Ecto neural progenitor cell (in vitro differentiated cells): ENCODE measurements at regions not wholly inside any gene's neighbourhood (a gene's known extent, or its start where the extent isn't known, plus 50 kb on each side); places are given as distances from the start of the nearest gene placed in this dataset.
"Not testable (repeated sequence)": the region's sequence is repeated elsewhere in the genome, so short reads cannot be mapped to it uniquely, and the experiment has no call there.

Source experiments
- DNase-seq: peaks from one replicate; pipeline ENCODE4 v3.0.0-alpha.2; 2018; ENCODE audit warnings: low spot score

DNA sequence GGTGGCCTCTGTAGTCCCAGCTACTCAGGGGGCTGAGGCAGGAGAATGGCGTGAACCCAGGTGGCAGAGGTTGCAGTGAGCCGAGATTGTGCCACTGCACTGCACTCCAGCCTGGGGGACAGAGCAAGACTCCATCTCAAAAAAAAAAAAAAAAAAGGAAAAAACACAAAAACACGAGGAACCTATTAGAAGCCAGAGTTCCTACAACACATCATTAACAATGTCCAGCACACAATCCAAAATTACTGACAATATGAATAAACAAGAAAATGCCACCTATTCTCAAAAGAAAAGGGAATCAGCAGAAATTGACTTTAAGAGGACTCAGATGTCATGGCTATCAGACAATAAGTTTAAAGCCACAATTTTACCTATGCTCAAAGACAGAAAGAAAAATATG is 57.3 kb upstream of the HS3ST3A1 start:
- not testable (repeated sequence) for DNase-seq

DNA sequence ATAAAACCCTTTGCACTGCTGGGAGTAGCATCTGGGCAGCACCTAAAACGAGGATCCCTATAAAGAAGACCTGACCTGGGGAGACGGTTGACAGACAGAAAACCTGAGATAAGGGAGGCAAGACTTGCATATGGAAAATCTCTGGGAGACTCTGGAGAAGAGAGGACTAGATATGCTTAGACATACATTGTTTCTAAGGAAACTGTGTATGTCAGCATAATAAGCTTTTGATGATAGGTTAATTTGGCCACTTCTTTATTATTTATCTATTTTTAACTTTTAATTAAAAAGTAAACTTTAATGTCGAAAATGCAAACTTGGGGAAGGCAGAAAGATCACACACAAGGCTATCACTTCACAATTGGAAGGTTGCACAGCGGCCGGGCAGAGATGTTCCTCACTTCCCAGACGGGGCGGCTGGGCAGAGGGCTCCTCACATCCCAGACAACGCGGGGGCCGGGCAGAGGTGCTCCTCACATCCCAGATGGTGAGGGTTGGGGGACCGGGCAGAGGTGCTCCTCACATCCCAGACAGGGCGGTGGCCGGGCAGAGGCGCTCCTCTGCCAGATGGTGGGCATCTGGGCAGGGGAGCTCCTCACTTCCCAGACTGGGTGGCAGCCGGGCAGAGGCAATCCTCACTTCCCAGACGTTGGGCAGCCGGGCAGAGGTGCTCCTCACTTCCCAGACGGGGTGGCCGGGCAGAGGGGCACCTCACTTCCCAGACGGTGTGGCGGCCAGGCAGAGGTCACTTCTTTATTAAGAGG is 64.3 kb upstream of the HS3ST3A1 start:
- no peak for DNase-seq

DNA sequence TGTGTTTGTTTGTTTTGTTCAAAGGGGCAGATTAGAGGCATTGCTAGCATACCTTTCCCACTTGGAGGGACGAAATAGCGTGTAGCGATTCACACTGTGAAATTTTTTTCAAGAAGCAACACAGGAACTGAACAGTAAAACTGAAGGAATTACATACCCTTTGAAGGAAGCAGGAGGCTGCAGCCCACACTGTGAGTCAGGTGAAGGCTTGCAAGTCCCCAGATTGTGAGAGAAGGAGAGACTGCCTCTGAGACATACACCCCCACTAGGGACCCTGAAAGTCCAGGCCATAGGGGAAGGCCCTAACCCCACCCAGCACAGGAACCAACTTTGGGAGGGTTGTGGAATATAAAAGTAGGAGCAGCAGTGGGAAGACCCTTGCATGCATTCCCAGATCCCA is 69.6 kb upstream of the HS3ST3A1 start:
- DNase-seq: no peak

GRCh38 chr17:13671771-13672170 is 70.0 kb upstream of the HS3ST3A1 start:
- DNase-seq: no peak

DNA sequence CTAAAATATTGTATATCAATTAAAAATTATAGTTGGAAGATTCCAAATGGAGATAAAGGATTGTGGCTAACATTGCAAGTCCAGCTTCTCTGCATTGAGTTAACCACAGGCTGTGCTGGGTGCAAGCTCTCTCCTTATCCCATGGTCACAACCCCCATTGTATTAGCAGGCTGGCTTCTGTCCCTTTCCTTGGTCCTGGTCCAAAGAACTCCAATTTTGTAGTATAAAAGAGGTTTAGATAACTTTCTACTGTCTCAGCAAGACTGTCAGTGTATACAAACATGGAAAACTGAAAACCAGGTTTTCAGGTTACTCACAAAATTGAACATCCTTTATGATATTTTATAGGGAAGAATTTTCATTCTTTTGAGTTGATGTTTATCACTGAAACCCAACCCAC is 76.6 kb upstream of the HS3ST3A1 start:
- no peak for DNase-seq

GRCh38 chr17:13678841-13679240 is 77.1 kb upstream of the HS3ST3A1 start:
- DNase-seq: no peak

DNA sequence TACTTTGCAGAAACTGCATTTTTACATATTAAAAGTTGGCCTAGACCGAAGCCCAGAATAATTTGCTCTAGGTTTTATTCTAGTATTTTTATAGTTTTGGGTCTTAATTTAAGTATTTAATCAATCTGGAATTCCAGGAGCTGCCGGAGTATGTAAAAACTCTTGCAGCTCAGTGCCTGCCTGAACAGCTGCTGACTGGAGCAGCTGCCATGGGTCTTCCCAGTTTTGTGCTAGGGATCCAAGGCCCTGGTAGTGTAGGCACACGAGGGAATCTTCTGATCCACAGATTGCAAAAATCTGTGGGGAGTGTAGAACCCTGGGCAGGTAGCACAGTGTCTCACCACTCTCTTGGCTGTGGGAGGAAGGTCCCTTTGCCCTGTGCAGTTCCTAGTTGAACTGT is 87.0 kb upstream of the HS3ST3A1 start:
- no peak for DNase-seq

GRCh38 chr17:13690806-13691205 is 89.1 kb upstream of the HS3ST3A1 start:
- no peak for DNase-seq

- no peak for DNase-seq
Observed at GRCh38 chr17:13694934-13695333, 93.2 kb upstream of the HS3ST3A1 start.

- DNase-seq: no peak
Observed at GRCh38 chr17:13698832-13699231, 97.1 kb upstream of the HS3ST3A1 start.

GRCh38 chr17:13699261-13699660 is 97.5 kb upstream of the HS3ST3A1 start:
- DNase-seq: no peak

GRCh38 chr17:13702266-13702665 is 100.5 kb upstream of the HS3ST3A1 start:
- DNase-seq: no peak

- no peak for DNase-seq
Observed at GRCh38 chr17:13704333-13704732, 102.6 kb upstream of the HS3ST3A1 start.

GRCh38 chr17:13705221-13705620 is 103.5 kb upstream of the HS3ST3A1 start:
- DNase-seq: no peak

DNA sequence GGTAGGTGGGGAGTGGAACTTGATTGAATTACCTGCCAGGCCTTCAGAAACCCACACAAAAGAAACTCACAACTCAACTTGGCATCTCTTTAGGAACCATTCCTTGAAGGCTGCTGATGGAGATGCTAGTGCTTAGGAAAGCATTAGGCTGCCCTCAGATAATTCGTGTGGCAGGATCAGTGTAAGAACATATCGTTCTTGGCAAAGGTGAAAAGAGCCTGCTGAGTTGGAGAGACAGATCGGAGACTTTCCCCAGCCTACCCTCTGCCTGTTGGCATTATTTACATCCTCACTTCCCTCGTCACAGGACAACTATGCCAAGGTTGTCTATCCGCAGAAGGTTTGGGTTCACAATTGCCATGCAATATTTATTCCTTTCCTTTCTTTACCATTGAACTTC is 120.0 kb upstream of the HS3ST3A1 start:
- DNase-seq: no peak

DNA sequence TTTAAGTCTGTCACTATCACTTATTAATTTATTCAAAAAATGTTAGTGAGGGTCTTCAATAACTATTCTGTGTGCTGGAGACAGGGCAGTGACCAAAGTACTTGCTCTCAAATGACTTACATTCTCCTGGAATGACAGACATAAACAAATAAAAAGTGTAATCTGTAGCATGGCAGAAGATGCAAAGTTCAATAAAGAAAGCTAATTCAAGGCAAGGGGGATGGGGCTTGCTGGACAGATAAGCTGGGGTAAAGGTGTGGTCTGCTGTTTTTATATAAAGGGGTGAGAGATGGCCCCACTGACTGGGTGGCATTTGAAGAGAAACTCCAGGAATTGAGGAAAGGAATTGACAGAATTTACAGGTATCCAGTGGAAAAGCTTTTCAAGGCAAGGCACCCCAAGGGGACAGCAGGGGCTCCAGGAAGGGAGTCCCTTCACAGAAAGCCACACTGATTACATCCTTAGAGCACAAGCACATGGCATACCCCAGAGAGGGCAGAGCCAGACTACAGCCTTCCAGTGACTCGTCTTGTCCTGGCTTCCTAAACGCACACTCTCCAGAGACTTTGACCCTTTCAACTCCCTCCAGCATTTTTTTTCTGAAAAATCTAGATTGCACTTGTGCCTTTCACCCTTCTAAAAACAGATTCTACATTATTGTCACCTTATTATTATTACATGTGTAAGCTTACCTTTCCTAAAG is 123.7 kb upstream of the HS3ST3A1 start:
- DNase-seq: no peak

GRCh38 chr17:13727441-13728171 is 125.9 kb upstream of the HS3ST3A1 start:
- DNase-seq: no peak

DNA sequence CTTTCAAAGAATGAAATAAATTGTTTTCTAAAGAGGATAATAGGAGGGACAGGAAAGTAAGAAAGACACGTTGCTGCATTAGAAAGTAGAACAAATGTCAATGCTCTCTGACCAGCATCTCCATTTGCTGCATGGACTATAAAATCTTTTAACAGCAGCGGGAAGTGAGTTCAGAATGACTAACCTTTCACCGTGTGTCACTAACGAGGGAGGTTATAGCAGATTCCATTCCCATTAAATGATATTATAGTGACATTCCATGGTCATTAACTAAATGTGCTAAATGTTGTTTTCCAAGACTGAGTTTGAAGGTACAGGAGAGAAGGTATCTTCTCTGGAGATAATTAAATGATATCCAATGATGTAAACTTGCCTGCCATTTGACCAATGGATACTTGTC is 127.1 kb upstream of the HS3ST3A1 start:
- DNase-seq: no peak

DNA sequence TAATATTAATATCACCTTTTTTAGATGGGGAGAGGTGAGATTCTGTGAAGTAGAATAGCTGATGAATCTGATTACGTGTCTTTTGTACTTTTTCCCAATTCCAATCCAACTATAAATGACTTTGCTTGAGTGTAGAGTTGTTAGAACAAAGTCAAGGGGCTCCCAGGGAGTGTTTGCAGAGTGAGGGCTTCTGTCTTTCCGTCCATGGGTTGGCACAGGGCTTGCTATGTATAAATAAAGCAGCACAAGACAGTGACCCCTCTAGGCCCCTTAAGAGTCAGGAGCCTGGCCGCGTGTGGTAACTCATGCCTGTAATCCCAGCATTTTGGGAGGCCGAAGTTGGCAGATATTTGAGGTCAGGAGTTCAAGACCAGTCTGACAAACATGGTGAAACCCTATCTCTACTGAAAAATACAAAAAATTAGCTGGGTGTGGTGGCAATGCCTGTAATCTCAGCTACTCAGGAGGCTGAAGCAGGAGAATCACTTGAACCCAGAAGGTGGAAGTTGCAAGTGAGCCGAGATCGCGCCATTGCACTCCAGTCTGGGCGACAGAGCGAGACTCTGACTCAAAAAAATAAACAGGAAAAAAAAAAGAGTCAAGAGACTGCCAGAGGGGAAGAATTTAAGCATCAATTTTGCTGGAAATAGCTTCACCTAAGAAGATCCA is 127.9 kb upstream of the HS3ST3A1 start:
- no peak for DNase-seq

GRCh38 chr17:13734880-13735279 is 133.2 kb upstream of the HS3ST3A1 start:
- DNase-seq: no peak

GRCh38 chr17:13735444-13735843 is 133.7 kb upstream of the HS3ST3A1 start:
- DNase-seq: peak; percentile 61

DNA sequence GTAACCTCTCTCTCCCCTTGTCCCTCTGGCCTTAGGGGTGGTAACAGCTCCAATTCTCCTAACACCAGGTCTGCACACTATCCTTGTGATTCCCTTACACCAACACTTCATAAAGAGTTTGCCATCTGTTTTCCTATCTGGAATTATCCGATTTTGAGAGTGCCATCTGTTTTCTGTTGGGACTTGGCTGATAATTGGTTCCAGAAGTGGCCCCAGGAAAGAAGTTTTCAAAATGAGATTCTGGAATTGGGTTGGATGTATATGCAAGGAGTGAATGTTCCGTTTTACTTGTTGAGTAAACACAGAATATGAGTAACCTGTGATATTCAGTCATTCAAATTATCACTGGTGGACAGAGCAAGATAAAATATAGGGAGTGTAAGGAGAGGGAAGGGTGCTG is 134.1 kb upstream of the HS3ST3A1 start:
- DNase-seq: no peak

GRCh38 chr17:13736916-13737315 is 135.2 kb upstream of the HS3ST3A1 start:
- DNase-seq: no peak
